NCI-H226 (cell line): ENCODE measurements at regions not wholly inside any gene's neighbourhood (a gene's known extent, or its start where the extent isn't known, plus 50 kb on each side); places are given as distances from the start of the nearest gene placed in this dataset.

Experiments used
- DNase-seq: peaks from one replicate; pipeline ENCODE4 v3.0.0-alpha.2; 2015

DNA sequence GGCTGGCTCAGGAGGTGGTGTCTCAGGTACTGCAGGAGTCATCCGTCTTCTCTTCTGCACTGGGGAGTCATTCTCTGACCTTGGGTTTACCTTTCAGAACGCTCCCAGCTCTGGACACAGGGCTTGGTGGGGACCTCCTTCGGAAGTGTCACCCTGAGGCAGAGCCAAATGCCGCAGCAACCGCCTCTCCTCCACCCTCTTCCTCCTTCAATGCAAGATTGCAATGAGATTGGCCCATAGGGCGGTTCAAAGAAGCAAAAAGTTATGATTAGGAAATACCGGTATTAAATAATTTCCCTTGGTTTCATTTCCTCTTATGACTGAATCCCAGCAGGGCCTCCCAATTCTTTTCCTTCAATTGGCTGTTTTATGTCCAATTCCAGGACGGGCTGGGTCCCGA lies 178.8 kb downstream of the ACKR3 start:
- no peak for DNase-seq

DNA sequence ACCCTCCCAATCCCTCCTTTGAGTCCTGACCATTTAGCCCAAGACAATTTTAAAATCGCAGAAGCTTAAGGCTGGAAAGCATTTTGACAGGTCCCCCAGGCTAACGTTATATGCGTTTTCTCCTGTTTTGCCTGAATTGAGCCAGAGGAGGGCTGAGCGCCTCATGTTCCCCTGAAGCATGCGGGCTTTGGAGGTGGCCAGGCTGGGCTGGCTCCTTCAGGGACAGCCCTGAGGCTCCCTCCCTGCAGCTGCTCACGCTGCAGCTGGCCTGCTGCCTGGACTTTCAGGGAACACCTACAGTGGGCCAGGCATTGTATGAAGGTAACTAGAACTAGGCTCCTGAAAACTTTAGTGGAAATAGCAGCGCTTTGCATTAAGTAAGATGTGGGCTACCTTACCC lies 179.2 kb downstream of the ACKR3 start:
- DNase-seq = no peak

DNA sequence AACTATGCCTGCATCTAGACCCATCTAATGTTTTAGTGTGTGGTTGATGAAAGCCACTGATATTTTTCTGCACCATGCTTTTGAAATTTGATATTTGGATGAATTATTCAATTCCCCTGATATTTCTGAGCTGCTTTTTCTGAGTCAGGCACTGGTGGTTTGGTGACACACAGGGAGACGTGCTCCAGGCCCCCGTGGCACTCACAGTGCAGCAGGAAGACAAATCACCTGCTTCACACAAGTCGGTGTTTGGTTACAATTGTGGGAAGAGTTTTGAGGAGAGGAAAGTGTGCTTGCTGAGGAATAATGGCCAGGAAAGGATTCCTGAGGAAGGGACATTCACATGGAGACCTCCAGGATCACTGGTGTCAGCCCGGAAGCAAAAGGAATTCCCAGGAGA lies 179.7 kb downstream of the ACKR3 start:
- no peak for DNase-seq

DNA sequence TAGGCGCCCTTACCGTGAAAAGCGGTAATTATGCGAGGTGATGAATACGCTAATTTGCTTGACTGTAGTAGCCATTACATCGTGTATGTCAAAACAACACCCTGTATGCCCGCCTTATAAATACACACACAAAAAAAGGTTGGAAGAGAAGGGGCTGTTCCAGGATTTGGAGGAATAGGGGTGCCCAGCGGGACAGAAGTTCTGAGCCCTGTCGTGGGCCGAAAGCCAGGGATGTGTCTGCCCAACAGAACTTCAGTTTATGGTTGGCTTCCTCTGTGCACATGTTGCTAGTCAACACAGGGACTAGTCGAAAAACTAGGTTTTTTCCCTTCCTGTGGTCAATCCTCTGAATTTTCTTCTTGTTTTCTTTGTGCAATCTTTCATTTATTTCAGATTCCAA lies 182.5 kb downstream of the ACKR3 start:
- no peak for DNase-seq

DNA sequence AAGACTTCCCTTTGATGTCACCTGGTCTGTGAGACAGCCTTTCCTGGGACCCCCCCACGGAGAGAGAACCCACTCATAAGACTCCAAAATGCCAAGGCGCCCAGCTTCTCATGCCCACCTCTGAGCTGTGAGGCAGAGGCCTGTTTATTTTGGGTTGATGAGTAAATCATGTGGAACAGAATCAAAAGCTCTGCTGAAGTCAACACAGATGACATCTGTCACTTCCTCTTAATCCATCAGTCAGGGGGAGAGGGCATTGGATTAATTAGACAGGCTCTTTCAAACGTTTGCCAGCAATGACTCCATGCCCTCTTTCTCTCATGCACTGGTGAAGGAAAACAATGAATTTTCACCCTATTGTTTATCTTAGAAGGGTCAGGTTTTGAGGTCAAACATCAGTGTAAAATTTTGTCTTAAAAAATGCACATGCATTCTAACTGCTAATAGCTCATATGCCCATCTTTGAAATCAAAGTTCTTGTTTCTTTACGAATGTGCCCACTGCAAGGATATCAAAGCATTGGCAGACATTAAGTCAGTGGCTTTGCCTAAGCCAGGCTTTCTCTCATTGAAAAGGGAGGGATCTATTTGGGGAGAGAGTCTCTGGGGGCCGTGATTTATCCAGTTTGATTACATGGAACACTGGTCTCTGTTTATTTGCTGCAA lies 184.1 kb downstream of the ACKR3 start:
- no peak for DNase-seq

DNA sequence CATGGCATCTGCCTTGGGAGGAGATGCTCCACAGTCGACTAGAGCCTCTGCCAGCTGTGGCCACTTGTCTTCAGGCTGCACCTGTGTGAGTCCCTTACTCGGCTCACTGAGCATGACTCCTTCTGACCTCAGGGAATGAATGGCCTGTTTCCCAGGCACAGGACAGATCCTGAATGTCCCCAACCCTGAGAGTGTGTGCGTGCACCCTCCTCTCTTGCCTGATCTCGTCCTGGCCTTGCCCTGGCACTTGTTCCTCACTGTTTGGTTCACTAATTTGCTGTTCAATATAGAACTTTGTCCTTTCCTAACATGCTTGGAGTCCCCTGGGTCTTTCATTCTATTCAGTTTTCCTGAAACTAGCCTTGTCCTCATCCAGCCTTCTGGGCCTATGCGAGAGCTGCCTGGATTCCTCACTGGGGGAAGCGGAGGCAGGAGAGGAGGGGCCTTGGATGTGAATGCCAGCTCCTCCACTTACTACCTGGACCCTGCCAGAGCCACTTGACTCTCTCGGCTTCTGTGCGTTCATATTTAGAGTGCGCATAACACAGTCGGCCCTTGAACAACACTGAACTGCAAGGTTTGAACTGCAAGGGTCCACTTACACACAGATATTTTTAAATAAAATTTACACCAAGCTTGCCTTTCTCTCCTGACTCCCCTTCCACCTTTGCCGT lies 184.8 kb downstream of the ACKR3 start:
- DNase-seq = no peak

DNA sequence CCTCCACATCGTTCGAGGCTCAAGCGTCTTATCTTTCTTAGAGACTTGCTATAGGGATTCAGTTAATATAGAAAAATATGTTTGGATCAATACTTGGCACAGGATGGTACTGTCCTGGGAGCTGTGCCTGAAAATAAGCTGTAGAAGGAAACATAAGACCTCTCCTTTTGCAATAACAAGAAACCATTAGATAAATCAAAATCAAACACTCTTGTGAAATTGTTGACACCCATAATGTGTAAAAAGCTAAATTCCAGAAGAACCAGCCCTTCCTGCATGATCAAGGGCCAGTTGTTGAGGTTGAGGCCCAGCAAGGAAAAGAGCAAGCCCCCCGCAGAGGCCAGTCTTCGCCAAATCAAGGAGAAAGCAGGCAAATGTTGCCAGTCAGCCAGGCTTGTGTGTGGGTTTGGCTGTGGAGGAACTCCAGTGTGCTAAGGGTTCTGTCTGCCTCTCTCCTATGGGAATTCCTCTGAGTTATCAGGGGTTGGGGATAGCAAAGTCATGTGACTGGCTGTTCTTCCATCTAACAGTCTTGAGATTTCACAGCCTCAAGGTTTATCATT lies 185.7 kb downstream of the ACKR3 start:
- no peak for DNase-seq

DNA sequence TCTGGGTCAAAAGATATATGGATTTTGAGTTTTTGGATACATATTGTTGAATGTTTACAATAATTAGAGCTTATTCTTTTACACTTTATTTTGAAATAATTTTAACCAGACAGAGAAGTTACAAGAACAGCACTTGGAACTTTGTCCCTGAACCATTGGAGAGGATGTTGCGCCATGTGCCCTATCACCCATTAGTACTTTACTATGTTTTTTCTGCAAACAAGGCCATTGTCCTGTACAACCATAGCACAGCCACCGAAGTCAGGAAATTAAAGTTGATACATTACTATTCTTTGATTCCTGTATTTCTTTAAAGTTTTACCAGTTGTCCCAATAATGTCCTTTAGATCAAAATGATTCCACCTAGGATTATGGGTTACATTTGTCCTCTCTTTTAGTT lies 188.8 kb downstream of the ACKR3 start:
- DNase-seq = no peak

DNA sequence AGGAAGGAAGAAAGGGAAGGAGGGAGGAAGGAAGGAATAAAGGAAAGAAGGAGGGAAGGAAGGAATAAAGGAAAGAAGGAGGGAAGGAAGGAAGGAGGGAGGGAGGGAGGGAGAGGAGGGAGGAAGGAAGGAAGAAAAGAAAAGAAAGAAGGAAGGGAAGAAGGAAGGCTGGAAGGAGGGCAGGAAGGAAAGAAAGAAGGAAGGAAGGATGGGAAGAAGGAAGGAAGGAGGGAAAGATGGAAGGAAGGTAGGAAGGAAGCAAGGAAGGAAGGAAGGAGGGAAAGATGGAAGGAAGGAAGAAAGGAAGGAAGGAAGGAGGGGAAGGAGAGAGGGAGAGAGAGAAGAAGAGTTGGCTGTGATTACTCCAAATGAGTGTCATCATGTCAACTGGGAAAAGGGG lies 190.6 kb downstream of the ACKR3 start:
- DNase-seq = no peak

DNA sequence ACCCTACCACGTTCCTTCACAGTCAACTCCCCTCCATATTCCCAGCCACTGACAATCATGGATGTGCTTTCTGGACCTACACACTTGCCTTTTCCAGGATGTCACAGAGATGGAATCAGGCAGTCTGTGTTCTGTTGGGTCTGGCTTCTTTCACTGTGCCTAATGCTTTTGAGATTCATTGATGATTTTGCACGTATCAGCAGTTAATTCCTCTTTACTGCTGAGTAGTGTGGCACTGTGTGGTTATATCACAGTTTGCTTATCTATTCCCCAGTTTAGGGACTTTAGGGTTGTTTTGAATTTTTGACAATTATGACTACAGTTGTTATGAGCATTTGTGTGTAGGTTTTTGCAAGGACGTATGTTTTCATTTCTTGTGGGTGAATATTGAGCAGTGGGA lies 191.7 kb downstream of the ACKR3 start:
- no peak for DNase-seq

DNA sequence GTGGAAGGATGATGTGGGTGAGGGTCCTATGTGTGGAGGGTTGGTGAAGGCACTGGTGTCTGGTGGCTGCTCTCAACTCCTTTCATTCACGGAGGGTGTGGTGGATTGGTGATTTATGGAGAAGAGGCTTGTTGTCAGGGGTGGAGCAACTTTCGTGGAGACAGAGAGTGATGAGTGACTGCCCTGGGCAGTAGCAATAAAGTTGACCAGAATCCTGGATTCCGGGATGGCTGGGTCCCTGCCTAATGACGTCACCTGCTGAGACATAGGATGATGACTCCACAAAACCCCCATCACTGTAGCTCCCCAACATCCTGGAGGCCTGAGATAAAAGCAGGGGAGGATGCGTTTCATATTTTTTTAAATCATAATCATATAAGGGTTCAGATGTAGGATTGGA lies 193.0 kb downstream of the ACKR3 start:
- no peak for DNase-seq

DNA sequence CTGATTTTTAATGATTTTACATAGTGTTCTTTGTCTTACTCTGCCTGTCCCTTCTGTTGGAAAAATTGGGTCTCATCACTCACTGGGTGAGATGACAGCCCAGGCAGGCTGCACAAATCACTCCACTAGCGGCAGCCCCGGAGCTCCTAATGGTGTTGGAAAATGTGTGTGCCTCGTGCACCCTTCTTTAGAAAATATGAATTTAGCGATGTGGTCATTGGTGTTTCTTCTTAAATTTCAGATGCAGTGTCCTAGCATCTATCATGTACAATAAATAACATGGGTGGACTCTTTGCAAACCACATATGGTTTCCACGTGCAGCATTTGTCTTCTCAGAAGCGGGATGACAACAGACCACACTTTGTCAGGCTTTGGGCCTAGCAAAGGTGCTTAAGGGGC lies 194.2 kb downstream of the ACKR3 start:
- DNase-seq = no peak

DNA sequence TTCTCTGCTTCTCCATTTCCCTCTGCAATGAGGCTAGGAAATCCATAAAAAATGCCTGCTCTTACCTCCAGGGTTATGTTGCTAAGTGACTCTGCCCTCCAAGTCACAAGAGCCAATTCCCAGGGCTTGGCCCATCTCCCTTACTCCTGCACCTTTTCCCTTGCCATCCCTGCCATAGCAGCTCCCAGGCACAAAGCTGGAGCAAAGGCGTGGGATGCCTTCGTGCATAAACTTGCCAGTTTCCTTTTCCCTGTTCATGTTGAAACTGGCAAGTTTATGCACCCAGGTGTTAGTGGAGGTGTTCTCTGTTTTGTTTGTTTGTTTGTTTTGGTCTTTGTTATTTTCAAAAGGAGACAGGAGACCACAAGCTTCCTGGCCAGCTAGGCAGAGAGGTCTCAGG lies 195.1 kb downstream of the ACKR3 start:
- no peak for DNase-seq

DNA sequence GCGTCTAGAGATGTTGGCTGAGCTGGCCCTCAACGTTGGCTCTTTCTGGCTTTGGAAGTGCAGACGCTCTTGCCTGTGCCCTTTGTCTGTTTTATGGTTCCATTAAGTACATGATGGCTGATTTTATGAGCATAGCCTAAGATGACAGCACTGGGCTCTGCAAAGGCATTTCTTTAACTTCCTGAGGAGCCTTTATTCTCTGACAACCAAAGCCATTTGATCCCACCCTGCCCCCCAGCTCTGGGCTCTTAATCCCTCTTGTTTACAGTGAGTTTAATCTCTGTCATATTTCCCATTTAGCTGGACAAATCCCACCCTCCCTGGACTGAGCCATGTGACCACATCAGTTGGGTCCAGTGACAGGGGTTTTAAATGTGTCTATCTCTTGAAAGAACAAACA lies 195.9 kb downstream of the ACKR3 start:
- no peak for DNase-seq

DNA sequence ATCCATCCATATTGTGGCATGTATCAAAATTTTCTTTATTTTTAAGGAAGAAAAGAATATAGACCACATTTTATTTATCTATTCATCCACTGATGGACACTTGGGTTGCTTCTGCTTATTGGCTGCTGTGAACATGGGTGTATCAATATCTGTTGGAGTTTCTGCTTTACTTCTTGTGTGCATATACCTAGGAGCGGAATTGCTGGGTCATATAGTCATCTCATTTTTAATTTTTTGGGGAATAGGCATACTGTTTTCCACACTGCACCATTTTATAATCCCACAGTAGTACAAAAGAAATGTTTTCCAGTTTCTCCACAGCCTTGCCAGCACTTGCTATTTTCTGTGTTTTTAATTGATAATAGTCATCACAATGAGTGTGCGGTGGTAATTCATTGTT lies 197.2 kb downstream of the ACKR3 start:
- DNase-seq = no peak

DNA sequence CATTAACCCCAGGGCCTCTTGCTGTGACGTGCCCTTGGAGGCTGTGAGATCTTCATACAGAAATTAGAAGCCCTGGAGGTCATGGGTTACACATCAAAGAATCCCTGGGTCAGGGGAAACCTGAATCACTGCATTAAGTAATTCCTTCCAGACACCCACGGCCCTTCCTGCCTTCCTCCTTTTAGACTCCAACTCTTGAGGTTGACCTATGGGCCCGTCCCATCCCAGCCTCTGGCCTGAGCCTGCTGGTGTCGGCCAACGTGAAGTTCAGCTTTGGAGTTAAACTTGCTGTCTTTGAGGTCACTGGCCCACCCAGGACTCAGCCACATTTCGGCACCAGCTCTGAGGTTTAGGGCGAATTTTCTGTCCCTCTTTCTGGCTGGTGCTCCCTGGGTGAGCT lies 198.3 kb downstream of the ACKR3 start:
- DNase-seq = no peak

DNA sequence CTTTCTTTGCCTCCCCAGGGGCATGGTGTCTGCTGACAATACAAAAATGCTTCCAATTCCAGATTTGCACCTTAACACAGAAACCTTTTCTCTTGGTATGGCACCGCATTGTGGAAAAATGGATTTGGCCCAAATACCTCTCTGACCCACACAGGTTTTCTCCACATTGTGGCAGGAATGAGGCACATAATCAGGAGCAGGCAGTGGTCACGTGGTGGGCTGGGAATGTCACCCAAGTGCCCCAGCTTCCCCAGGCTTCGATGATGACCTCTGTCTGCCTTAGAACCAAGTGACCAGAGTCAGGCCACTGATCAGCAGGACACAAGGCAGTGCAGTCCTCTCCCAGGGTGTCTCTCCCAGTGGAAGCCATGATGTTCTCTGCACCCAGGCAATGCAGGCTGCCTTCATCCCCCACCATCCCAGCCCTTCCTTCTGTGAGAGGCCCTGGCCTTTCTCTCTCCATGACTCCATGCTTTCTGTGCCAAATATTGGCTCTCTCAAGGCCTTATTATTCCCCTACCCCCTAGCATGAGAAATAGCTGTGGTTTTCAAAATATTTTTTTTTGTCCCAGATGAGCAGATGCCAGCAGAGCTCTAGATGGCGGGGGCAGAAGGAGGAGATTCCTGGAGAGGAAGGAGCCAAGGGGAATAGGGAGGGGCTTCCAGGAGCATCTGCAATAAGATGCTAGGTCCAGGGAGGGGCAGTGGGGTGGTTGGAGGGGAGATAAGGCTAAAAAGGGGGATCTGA lies 198.9 kb downstream of the ACKR3 start:
- peak; percentile 28 for DNase-seq

DNA sequence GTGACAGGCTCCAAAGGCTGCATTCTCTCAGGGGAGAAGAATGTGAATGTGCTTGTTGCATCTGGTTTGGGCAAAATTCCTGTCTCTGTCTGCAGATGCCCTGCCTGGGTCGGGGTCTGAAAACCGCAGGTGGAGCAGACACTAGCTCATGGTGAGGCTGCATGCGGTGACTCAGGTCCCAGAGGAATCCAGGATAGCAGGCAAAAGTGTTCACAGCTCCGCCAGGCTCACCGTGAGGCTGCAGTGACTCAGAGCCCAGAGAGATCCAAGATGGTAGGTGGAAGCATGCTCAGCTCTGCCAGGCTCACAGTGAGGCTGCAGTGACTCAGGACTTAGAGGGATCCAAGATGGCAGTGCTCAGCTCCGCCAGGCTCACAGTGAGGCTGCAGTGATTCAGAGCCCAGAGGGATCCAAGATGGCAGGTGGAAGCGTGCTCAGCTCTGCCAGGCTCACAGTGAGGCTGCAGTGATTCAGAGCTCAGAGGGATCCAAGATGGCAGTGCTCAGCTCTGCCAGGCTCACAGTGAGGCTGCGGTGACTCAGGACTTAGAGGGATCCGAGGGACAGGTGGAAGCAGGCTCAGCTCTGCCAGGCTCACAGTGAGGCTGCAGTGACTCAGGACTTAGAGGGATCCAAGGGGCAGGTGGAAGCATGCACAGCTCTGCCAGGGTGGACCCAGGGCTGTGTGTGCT lies 200.5 kb downstream of the ACKR3 start:
- DNase-seq = peak; percentile 90

DNA sequence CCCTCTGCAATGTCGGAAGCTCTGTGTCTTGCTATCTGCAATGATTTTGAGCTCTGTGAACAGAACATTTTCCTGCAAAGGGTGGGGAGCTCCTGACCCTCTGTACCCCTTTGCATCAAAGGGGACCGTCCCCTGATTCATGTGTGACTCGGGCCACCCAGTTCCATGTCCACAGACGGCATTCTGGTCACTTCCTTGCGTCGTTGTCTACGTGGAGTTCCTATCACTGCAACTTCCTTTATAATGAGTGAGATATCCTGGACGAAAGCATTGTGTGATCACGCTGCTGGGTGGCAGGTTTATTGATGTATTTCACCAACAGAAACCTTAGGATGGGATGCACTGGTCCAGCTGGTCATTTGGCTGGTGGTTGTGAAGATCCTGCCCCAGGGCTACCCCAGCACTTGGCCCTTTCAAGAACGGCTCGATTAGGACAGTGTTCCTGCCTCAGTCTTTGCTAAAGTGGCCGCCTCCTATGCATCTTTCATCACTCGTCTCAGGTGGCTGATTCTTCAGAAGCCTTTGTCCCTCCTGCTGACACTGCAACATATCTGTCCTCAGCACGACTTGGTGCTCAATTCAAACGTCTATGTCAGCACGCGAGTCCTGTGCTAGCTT lies 202.7 kb downstream of the ACKR3 start:
- no peak for DNase-seq

DNA sequence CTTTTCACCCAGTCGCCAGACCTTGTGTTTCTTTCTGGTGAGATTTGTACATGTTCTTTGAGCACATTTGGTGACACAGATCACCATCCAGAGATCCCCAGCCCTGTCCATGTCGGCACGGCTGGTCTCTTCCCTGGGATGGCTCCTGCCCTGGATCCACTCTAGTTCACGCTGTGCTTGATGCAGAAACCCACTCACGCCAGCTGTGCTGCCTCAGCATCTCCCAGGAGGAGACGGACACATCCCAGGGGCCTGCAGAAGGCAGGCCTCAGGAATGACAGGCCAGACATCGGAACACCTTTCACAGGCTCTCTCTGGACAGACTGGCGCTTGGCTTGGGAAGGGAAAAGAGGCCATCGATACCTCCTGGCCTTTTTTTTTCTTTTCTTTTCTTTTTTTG lies 203.6 kb downstream of the ACKR3 start:
- no peak for DNase-seq

DNA sequence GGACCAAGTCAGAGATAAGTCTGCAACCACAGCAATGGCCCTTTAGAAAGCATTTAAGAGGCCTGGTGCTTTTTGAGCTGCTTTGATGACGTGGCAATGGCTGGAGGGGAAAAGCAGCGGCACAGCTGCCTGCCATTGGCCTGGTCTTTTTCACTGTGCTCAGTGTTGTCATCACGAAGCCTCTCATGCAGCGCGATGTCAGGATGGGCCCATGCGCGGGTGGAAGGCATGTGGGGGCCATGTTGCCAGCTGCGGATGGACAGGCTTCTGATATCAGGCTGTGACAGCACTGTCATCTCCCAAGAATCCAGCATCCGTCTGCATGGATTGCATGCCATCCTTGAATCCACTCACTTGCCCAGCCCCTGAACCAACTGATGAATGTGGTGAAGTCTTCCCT lies 204.5 kb downstream of the ACKR3 start:
- no peak for DNase-seq

DNA sequence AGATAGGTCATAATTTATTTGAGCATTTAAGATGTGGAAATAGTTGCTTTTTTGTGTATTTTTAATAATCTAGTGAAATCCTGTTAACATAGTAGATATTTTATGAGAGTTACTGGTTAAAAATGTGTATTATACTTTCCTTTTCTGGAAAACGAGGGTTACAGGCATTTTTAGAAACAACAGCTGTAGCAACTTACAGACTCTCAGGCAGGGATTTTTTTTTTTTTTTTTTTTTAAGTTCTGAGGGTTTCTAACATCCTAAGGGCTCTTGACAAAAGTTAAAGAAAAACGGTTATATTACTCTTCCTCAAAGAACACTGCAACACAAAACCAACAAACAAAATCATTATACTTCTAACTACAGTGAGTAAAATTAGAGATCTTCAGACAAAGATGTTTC lies 205.9 kb downstream of the ACKR3 start:
- DNase-seq = no peak

DNA sequence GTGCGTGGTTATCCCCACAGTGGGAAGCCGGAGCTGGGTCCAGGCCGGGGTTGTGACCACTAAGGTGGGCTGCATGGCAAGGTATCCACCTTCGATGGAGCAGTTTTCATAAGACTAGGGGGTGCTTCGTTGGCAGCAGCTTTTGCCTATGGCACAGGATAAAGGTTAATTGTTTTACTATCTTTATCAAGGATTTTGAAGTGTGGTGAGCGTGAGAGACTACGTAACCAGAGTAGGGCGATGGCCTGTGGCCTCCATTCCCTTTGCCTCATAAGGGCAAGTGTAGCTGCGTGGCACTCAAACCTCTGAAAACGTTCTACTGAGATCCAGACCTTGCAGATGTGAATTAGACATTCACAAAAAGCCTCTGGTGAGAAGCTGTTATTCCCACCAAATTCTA lies 206.6 kb downstream of the ACKR3 start:
- DNase-seq = no peak
